Central memory CD8-positive, alpha-beta T cell (primary cell): ENCODE measurements at regions not wholly inside any gene's neighbourhood (a gene's known extent, or its start where the extent isn't known, plus 50 kb on each side); places are given as distances from the start of the nearest gene placed in this dataset.

Source experiments
- ATAC-seq: fragments of 150-1000 bp; cut with Tn5 transposase; replicated peaks from 2 replicates; pipeline ENCODE4 v1.10.0; 2022; ENCODE audit warnings: mild to moderate bottlenecking, moderate FRiP score, moderate number of reproducible peaks; ENCODE audit not compliant: poor library complexity, severe bottlenecking; ENCODE audit errors: extremely low read depth
- DNase-seq, 2 donors: peaks; one replicate each; pipeline ENCODE4 v3.0.0; 2021; ENCODE audit warnings: low spot score in 2 of 2
- H3K27ac Mint-ChIP-seq: one replicate; pipeline ENCODE4 v1.8.0; 2022; ENCODE audit warnings: low read depth, mild to moderate bottlenecking, moderate library complexity, mixed read lengths
- H3K27me3 Mint-ChIP-seq: one replicate; pipeline ENCODE4 v1.8.0; 2022; ENCODE audit warnings: mixed read lengths
- H3K36me3 Mint-ChIP-seq: one replicate; pipeline ENCODE4 v1.8.0; 2022; ENCODE audit warnings: mild to moderate bottlenecking, moderate library complexity, mixed read lengths; ENCODE audit not compliant: insufficient read depth
- H3K4me1 Mint-ChIP-seq: one replicate; pipeline ENCODE4 v1.8.0; 2022; ENCODE audit warnings: mixed read lengths
- H3K4me3 Mint-ChIP-seq: one replicate; pipeline ENCODE4 v1.8.0; 2022; ENCODE audit warnings: mild to moderate bottlenecking, moderate library complexity, mixed read lengths
- H3K9me3 Mint-ChIP-seq: one replicate; pipeline ENCODE4 v1.8.0; 2022; ENCODE audit warnings: mixed read lengths

DNA sequence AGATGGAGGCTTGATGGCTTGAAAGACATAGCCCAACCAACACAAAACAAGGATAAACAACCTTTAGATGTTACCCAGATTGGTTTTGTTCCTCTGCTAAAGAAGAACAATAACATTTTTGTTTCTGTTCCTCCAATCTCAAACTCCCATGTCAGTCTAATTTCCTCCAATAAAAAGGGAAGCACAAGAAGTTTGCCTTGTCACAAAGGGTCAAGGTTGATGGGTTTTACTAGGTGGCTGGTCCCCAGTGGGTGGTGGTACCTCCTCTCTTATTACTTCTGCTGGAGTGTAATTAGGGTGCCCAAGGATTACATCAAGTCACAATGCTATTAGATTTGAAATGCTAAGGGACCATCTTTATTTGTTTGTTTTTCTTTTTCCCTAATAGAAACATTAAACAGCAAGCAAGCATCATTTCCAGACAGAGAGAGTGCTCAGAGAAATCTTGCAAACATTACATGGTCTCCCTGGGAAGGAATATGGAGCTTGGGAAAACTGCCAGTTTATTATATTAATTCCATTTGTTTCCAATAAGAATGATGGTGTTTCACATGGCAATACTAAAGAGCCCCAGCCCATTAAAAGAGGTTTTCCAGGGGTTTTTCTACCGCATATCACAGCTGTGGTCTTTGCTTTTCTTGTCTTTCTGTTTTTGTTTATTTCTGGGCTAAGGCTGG, 78.3 kb upstream of the AOAH start:
- H3K4me3 Mint-ChIP-seq: no peak overlapping the region
- no peaks in the 10 kb centered on the region for H3K9me3 Mint-ChIP-seq
- H3K27ac Mint-ChIP-seq: peak overlapping the region; percentile 65
- ATAC-seq (no peak), DNase-seq (no peak)
- no peaks in the 10 kb centered on the region for H3K36me3 Mint-ChIP-seq
- H3K27me3 Mint-ChIP-seq: peaks cover 9% of the 10 kb centered on the region
- peaks cover 27% of the 10 kb centered on the region for H3K4me1 Mint-ChIP-seq

DNA sequence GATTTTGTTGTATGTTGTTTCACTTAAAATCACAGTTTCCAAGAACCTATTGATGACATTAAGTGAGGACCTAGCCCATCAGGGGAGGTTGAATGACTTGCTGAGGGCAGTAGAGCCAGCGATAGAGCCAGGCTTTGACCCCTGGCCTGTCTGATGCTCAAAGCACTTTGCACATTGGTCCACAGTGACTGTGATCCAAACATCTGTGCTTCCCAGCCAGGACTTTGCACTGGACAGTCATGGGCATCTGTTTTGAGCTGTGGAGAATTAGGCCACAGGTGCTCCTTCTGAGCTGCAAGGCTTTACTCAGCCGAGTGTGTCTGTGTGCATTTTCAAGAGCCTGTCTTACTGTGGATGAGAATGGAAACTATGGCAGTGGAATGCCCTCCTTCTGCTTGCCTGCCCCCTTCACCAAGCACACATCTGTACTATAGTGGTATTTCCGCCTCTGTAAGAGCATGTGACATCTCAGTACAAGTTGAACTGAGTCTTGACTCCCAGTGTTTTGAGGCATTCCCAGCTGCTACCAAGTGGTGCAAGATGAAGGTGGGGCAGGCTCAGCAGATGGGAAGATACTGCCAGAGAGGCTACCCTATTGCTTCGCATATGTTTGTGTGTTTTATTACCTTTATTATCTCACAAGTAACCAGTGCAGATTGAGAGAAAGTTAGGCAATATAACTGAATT, 72.7 kb upstream of the AOAH start:
- DNase-seq (no peak), ATAC-seq (no peak)
- H3K36me3 Mint-ChIP-seq: no peaks in the 10 kb centered on the region
- H3K27ac Mint-ChIP-seq: peak overlapping the region; percentile 44
- peaks cover 35% of the 10 kb centered on the region for H3K4me1 Mint-ChIP-seq
- H3K27me3 Mint-ChIP-seq: no peaks in the 10 kb centered on the region
- H3K4me3 Mint-ChIP-seq: no peak overlapping the region
- H3K9me3 Mint-ChIP-seq: peaks cover 5% of the 10 kb centered on the region

DNA sequence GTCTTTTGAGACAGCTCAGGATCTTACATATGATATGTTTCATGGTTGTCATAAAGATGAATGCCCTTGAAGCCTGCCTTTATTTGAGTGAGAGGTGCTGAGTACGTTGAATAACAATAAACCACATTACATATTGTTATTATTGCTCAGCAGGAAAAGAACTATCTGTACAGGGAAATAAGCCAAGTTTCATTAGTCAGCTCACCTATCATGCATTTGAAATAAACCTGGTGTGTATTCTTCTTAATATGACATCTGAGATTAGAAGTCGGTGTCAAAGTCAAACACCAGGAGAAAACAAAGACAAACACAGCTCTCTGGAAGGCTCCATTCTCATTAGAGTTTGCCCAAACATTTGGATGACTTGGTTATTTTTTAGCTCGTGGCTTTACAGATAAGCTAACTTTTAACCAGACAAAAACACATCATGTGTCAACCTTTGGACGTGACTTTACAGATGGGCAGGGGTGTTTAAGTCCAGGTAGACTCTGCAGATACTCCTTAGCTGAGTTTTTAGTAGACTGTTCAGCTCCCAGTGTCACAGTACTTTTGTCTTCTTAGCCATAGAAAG, 71.2 kb upstream of the AOAH start:
- no peaks in the 10 kb centered on the region for H3K27me3 Mint-ChIP-seq
- peak overlapping the region; percentile 90 for H3K27ac Mint-ChIP-seq
- H3K4me1 Mint-ChIP-seq: peaks cover 50% of the 10 kb centered on the region
- no peak for DNase-seq
- H3K36me3 Mint-ChIP-seq: no peaks in the 10 kb centered on the region
- H3K9me3 Mint-ChIP-seq: peaks cover 5% of the 10 kb centered on the region
- H3K4me3 Mint-ChIP-seq: peak overlapping the region; percentile 13
- peak; percentile 71 for ATAC-seq

DNA sequence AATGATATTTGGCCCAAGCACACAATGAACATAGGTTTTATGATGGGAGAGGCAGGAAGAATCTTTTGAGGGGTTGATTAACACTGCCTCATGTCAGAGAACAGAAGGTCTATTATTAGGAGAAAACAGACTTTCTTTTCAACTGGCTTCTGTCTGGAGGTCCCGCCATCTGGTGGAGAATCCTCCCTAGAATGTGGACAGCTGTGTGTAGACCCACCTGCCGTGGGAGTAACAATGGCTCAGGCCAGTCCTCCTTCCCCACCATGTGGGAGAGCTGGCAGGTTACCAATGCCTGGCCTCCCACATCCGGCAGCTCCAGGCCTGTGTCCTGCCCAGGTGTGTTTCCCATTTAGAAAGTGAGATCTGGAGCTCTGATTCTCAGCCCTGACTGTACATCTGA, 70.4 kb upstream of the AOAH start:
- ATAC-seq (no peak), DNase-seq (no peak)
- H3K4me3 Mint-ChIP-seq: no peak overlapping the region
- no peaks in the 10 kb centered on the region for H3K36me3 Mint-ChIP-seq
- peak overlapping the region; percentile 39 for H3K27ac Mint-ChIP-seq
- H3K4me1 Mint-ChIP-seq: peaks cover 58% of the 10 kb centered on the region
- peaks cover 5% of the 10 kb centered on the region for H3K9me3 Mint-ChIP-seq
- H3K27me3 Mint-ChIP-seq: no peaks in the 10 kb centered on the region

DNA sequence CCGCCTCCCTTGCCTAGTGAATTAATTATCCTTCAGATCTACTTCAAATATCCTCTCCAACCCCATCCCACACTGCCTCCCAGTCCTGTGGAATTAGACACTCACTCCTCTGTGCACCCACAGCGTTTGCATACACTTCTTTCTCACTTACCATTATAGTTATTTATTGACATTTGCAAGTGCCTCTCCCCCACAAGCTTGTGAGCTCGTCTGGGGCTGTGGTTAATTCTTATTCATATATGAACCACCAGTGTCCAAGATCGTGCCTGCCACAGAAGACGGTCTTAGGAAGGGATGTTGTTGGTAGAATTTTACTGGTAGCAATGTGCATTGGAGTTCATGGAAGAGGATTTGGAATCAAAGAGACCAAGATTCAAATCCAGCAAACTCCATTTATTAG, 68.1 kb upstream of the AOAH start:
- Mint-ChIP-seq H3K4me1 (peaks cover 79% of the 10 kb centered on the region), H3K4me3 (no peak overlapping the region), H3K9me3 (peaks cover 5% of the 10 kb centered on the region), H3K27ac (peak overlapping the region; percentile 100), H3K27me3 (no peaks in the 10 kb centered on the region), H3K36me3 (peaks cover 6% of the 10 kb centered on the region)
- DNase-seq: no peak
- ATAC-seq: no peak

DNA sequence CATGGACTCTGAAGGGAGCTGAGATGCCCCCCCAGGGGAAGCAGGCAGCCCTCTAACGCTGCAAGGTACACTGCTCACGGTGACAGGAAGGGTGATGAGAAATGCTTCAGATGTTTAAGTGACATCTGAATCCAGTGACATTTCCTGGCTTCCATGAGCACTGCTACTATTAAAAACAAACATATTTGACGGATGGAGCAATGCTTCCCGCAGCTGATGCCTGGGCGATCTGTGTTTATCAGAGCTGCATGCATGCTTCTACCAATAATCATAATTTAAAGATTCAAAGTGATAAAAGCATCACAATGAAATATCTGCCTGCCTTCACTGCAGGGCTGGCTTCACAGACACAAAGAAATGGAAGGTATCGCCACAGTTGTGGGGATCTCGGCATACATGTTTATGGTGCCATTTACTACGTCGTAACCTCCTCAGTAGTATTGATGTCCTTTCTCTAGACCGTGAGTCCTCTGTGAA, 66.1 kb upstream of the AOAH start:
- Mint-ChIP-seq H3K36me3 (peaks cover 9% of the 10 kb centered on the region), H3K4me1 (peaks cover 83% of the 10 kb centered on the region), H3K9me3 (peaks cover 5% of the 10 kb centered on the region), H3K4me3 (peak overlapping the region; percentile 42), H3K27ac (peak overlapping the region; percentile 100), H3K27me3 (no peaks in the 10 kb centered on the region)
- ATAC-seq (no peak), DNase-seq (no peak)

DNA sequence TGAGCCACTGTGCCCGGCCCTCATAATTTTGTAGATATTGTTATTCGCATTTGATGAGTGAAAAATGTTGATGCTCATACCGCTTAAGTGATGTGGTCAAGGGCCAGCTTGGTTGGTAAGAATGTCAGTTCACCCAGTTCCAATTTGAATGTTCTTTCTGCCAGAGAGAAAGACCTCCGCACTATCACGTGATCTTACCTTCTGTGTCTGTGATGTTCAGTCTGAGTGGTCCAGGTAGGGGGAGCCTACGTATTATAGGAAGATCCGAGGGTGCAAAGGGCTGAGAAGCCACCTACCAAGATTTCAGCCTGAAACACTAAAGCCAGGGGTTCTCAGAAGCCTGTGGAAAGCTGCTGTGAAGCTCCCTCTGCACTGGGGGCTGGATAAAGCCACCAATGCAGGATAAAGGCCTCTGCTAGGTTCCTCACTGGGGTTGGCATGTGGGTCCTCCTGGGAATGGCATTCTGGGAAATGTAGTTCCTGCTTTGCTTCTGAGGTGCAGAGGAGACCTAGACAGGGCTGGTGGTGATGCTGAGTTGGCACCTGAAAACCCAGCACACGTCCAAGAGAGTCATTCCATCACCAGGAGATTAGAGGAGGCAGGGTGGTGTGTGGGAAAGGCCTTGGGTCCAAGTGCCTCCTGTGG, 64.7 kb upstream of the AOAH start:
- no peak for ATAC-seq
- DNase-seq: no peak
- peak overlapping the region; percentile 100 for H3K27ac Mint-ChIP-seq
- H3K36me3 Mint-ChIP-seq: peaks cover 16% of the 10 kb centered on the region
- peaks cover 80% of the 10 kb centered on the region for H3K4me1 Mint-ChIP-seq
- H3K4me3 Mint-ChIP-seq: peak overlapping the region; percentile 58
- peaks cover 5% of the 10 kb centered on the region for H3K9me3 Mint-ChIP-seq
- H3K27me3 Mint-ChIP-seq: no peaks in the 10 kb centered on the region

DNA sequence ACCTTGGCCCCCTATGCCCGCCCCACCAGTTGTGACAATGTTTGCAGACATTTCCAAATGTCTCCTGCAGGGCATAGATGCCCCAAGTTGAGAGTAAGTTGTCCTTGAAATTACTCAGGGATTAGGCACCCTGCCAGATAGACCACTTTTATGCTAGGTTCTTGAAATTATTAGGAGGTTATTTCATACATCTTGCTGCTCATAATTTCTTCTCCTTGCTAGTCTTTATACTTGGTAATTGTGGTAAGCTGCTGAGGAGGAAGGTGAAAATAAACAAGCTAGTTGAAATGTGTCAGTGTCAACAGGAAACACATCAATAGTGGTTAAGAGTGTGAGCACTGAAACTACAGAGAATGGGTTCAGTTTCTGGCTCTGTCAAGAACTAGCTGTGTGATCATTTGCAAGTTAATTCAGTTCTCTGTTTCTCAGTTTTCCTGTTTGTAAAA, 63.7 kb upstream of the AOAH start:
- Mint-ChIP-seq H3K27me3 (no peaks in the 10 kb centered on the region), H3K27ac (peak overlapping the region; percentile 100), H3K4me1 (peaks cover 74% of the 10 kb centered on the region), H3K36me3 (peaks cover 16% of the 10 kb centered on the region), H3K9me3 (peaks cover 5% of the 10 kb centered on the region), H3K4me3 (peak overlapping the region; percentile 58)
- ATAC-seq (peak; percentile 66), DNase-seq (peak in 1 of 2 donors; percentile 50)

DNA sequence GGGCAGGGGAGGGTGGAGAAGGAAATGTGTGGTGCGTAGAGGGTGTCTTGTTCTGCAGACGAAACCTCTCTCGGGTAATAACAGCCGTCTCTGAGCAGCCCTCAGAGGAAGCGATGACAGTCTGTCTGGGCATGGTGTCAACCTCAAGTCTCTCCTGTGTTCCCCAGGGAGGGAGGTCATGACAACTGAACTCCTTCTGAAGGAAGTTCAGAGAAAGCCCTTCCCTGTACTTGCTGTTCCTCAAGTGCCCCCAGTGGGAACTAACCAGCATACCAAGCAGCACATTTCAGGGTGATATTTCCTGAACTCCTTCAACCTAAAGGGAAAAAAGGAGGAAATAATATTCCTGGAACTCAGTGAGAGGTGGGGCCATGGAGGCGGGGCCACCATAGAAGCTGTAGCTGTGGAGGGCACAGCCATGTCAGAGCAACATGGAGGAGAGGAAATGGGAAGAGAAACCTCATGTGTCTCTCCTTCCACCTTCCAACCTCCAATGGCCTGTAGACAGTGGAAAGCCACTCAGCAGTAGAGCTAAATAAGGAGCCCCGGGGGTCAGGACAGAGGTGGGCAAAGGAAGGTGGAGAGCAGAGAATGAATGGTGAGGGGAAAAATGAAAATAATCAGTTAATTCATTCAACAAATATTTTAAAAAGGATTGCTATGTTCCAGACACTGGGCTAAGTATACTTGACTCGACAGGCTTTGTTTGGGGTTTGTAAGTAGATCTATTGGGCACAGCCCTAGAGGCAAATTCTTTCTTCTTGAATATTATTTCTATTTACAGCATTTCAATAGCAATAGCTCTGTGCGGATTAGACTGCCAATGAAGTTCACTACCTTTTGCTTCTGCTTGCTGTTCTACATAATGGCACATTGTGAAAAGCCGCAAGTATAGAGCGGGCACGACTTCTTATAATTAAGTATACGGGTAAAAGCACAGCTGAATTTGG, 61.0 kb upstream of the AOAH start:
- Mint-ChIP-seq H3K36me3 (peaks cover 24% of the 10 kb centered on the region), H3K27ac (peak overlapping the region; percentile 100), H3K9me3 (peaks cover 5% of the 10 kb centered on the region), H3K4me1 (peaks cover 66% of the 10 kb centered on the region), H3K4me3 (peak overlapping the region; percentile 71), H3K27me3 (no peaks in the 10 kb centered on the region)
- ATAC-seq: peak; percentile 87
- peak; percentile 51 to 87 for DNase-seq

DNA sequence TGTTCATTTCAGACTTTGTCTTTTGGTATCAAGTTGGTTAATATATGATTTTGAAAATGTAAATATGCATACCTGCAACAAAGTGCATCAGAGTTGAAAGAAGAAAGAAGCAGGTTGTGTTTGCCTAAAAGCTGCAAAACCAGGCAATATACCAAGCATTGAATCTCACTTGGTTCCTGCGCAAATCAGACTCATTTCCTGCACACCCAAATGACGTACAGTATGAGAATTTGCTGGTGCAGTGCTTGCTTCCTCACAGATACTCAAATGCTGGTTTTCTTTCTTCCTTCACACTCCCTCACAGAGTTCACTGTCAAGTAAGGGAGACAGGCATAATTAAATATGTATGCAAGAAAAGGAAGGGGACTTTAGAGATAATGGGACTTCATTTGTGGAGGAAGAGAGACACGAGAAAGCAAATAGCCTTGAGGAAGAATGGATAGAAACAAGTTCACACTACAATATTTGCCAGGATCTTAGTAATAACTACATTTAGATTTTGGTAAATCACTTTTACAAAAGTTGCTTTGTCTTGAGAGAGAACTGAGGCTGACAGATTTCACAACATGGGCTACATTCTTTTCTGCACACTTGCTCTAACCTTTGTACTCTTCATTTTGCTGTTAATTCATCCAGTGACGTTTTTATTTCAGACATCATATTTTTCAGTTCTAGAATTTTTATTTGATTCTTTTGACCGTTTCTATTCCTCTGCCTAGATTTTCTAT, 56.9 kb upstream of the AOAH start:
- peak overlapping the region; percentile 80 for H3K4me3 Mint-ChIP-seq
- peaks cover 11% of the 10 kb centered on the region for H3K9me3 Mint-ChIP-seq
- peak overlapping the region; percentile 97 for H3K27ac Mint-ChIP-seq
- ATAC-seq (peak; percentile 41), DNase-seq (peak in 1 of 2 donors; percentile 62)
- peaks cover 26% of the 10 kb centered on the region for H3K36me3 Mint-ChIP-seq
- H3K27me3 Mint-ChIP-seq: no peaks in the 10 kb centered on the region
- peaks cover 75% of the 10 kb centered on the region for H3K4me1 Mint-ChIP-seq

DNA sequence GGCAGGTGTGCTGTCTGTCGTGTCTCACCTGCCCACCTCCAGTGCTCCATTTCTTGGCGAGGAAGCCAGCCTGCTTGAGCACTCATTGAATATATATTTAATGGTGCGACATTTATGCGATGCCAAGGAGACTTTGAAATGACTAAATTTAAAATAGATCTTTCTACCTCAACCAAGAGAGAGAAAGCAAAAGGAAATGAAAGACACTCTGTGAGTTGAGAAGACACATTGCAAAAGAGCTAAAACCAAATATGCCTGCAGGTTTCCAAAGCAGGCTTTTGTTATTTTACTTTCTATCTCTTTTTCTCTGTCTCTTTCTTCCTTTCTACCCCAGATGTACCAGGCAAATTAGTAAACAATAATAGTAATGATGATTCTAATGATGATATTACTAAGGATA, 53.6 kb upstream of the AOAH start:
- Mint-ChIP-seq H3K36me3 (peaks cover 16% of the 10 kb centered on the region), H3K9me3 (peaks cover 11% of the 10 kb centered on the region), H3K27ac (peak overlapping the region; percentile 97), H3K4me3 (peak overlapping the region; percentile 80), H3K4me1 (peaks cover 85% of the 10 kb centered on the region), H3K27me3 (no peaks in the 10 kb centered on the region)
- ATAC-seq (no peak), DNase-seq (no peak)
